Epithelial cell of proximal tubule (primary cell): ENCODE measurements at regions not wholly inside any gene's neighbourhood (a gene's known extent, or its start where the extent isn't known, plus 50 kb on each side); places are given as distances from the start of the nearest gene placed in this dataset.

Experiments
- DNase-seq: peaks from one replicate; pipeline ENCODE4 v3.0.0-alpha.2; 2011; ENCODE audit warnings: low read depth
- H3K4me3 ChIP-seq: 2 replicates; pipeline ENCODE4 v1.5.1; 2011; ENCODE audit warnings: low read depth, mild to moderate bottlenecking, low read length
- TF ChIP-seq, protein P1 (sequence below): conservative IDR thresholded peaks from 2 replicates; pipeline ENCODE4 v1.5.1; 2012; ENCODE audit warnings: low read depth, mild to moderate bottlenecking, low read length

GRCh38 chr2:56626927-56627326 lies 443.1 kb downstream of the CCDC85A start:
- no peak overlapping the region for H3K4me3 ChIP-seq
- TF ChIP-seq, protein P1, sequence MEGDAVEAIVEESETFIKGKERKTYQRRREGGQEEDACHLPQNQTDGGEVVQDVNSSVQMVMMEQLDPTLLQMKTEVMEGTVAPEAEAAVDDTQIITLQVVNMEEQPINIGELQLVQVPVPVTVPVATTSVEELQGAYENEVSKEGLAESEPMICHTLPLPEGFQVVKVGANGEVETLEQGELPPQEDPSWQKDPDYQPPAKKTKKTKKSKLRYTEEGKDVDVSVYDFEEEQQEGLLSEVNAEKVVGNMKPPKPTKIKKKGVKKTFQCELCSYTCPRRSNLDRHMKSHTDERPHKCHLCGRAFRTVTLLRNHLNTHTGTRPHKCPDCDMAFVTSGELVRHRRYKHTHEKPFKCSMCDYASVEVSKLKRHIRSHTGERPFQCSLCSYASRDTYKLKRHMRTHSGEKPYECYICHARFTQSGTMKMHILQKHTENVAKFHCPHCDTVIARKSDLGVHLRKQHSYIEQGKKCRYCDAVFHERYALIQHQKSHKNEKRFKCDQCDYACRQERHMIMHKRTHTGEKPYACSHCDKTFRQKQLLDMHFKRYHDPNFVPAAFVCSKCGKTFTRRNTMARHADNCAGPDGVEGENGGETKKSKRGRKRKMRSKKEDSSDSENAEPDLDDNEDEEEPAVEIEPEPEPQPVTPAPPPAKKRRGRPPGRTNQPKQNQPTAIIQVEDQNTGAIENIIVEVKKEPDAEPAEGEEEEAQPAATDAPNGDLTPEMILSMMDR, result no peak
- no peak for DNase-seq

- no peak for DNase-seq
- TF ChIP-seq, protein P1, result no peak
- H3K4me3 ChIP-seq, result no peak overlapping the region
These were observed 446.5 kb downstream of the CCDC85A start for GRCh38 chr2:56630286-56630685.

DNA sequence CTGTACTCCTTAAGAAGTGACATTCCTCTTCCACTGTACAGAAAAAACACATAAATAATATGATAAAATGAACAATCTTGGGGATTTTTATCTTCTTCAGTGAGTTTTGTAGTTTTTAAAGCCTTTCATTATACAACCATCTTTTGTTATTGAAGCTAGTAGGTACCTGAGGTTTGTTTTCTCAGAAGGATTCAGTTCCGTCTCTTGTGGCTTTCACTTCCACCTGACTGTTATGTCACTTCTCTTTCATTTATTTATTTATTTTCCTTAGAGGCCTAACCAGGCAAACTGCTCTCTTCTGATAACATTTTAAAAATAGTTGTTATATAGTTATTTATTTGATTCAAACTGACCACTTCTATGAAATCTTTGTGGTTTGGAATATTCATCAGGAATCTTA lies 464.2 kb downstream of the CCDC85A start:
- no peak for DNase-seq
- TF ChIP-seq, protein P1, result no peak

GRCh38 chr2:56648802-56649201 lies 465.0 kb downstream of the CCDC85A start:
- no peak overlapping the region for H3K4me3 ChIP-seq
- TF ChIP-seq, protein P1, result no peak
- DNase-seq, result no peak

More for the DNA sequence above, 464.2 kb downstream of the CCDC85A start:
- H3K4me3 ChIP-seq, result no peak overlapping the region

- no peak for DNase-seq
These were observed 471.1 kb downstream of the CCDC85A start for GRCh38 chr2:56654936-56655335.

DNA sequence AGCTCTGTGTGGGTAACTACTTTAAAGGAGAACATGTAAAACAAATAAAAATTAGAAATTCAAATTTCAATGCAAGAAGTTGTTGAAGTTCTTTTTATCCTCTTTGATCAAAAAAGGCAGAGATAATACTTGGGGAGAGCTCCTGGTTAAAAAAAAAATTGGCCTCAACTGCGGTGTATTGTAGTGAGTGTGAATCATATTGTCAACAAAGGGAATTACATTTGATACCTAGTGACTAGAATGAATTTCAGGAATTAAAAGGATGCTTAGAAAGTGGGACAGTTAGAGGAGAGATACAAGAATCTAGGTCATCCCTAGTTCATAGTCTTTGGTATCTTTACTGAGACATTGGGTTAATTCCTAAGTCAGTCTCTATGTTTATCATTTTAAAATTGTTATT lies 473.0 kb downstream of the CCDC85A start:
- DNase-seq, result no peak
- H3K4me3 ChIP-seq, result no peak overlapping the region
- TF ChIP-seq, protein P1, result no peak

More at GRCh38 chr2:56654936-56655335, 471.1 kb downstream of the CCDC85A start:
- no peak overlapping the region for H3K4me3 ChIP-seq
- TF ChIP-seq, protein P1, result no peak

DNA sequence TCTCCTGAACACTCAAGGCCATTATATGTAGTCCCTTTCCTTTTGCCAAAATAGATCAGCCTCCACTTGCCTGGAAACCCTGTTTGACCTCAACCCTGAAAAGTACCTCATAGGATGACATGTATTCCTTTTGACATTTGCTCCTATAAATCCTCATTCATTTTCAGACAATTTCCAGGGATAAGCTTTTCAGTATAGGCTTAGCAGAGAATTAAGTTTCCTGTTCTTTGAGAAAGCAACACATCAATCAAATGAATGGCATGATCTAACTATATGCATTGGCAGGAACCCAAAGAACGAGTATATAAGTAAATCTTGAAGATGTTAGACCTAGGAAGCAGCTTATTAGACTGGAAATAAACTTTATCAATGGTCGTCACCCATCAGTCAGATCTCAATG lies 483.0 kb downstream of the CCDC85A start:
- TF ChIP-seq, protein P1, result no peak
- DNase-seq, result no peak
- H3K4me3 ChIP-seq, result no peak overlapping the region
